GM21576 (cell line): ENCODE measurements at regions not wholly inside any gene's neighbourhood (a gene's known extent, or its start where the extent isn't known, plus 50 kb on each side); places are given as distances from the start of the nearest gene placed in this dataset.

Experiments
- ATAC-seq: cut with Tn5 transposase; IDR thresholded peaks from one replicate; pipeline ENCODE4 v1.9.1; 2021; ENCODE audit warnings: mild to moderate bottlenecking, moderate library complexity; ENCODE audit not compliant: unreplicated experiment

- ATAC-seq = no peak
These were observed 1692.7 kb downstream of the EFNA5 start for GRCh38 chr5:105978011-105978410.

- no peak for ATAC-seq
These were observed 1693.6 kb downstream of the EFNA5 start for GRCh38 chr5:105977163-105977562.

GRCh38 chr5:105970919-105971318, 1699.8 kb downstream of the EFNA5 start:
- ATAC-seq = no peak

- ATAC-seq = no peak
These were observed 1701.8 kb downstream of the EFNA5 start for GRCh38 chr5:105968981-105969380.

GRCh38 chr5:105963696-105964255, 1707.0 kb downstream of the EFNA5 start:
- no peak for ATAC-seq

GRCh38 chr5:105961572-105961971, 1709.2 kb downstream of the EFNA5 start:
- no peak for ATAC-seq

- ATAC-seq = no peak
These were observed 1714.1 kb downstream of the EFNA5 start for GRCh38 chr5:105956456-105957196.

GRCh38 chr5:105954341-105954740, 1716.4 kb downstream of the EFNA5 start:
- no peak for ATAC-seq

- ATAC-seq = no peak
These were observed 1717.1 kb downstream of the EFNA5 start for GRCh38 chr5:105953616-105954015.

- no peak for ATAC-seq
These were observed 1717.9 kb downstream of the EFNA5 start for GRCh38 chr5:105952875-105953274.

- no peak for ATAC-seq
These were observed 1723.3 kb downstream of the EFNA5 start for GRCh38 chr5:105947461-105947860.

GRCh38 chr5:105945203-105945972, 1725.3 kb downstream of the EFNA5 start:
- no peak for ATAC-seq

GRCh38 chr5:105940181-105940580, 1730.6 kb downstream of the EFNA5 start:
- ATAC-seq = no peak

GRCh38 chr5:105934171-105934570, 1736.6 kb downstream of the EFNA5 start:
- no peak for ATAC-seq

GRCh38 chr5:105931881-105932421, 1738.8 kb downstream of the EFNA5 start:
- ATAC-seq = no peak

GRCh38 chr5:105929858-105930257, 1740.9 kb downstream of the EFNA5 start:
- no peak for ATAC-seq

- no peak for ATAC-seq
These were observed 1746.4 kb downstream of the EFNA5 start for GRCh38 chr5:105924366-105924765.

- no peak for ATAC-seq
These were observed 1748.2 kb downstream of the EFNA5 start for GRCh38 chr5:105922574-105922973.

GRCh38 chr5:105922080-105922479, 1748.7 kb downstream of the EFNA5 start:
- ATAC-seq = no peak

- no peak for ATAC-seq
These were observed 1753.5 kb downstream of the EFNA5 start for GRCh38 chr5:105917189-105917588.

GRCh38 chr5:105907016-105907415, 1763.7 kb downstream of the EFNA5 start:
- ATAC-seq = no peak

- ATAC-seq = no peak
These were observed 1765.3 kb downstream of the EFNA5 start for GRCh38 chr5:105905392-105905791.
